ENCODE measurements at regions not wholly inside any gene's neighbourhood (a gene's known extent, or its start where the extent isn't known, plus 50 kb on each side); places are given as distances from the start of the nearest gene placed in this dataset.

- no peaks in the 10 kb centered on the region for H3K36me3 ChIP-seq
- no peaks in the 10 kb centered on the region for H3K4me1 ChIP-seq
- no peak overlapping the region for H3K27ac ChIP-seq
- DNase-seq (ENCODE audit: extremely low spot score in 2 of 2): no peak
- intact Hi-C loops (cut with DNase I): no loop called here
- H3K27me3 ChIP-seq: no peaks in the 10 kb centered on the region
- no peaks in the 10 kb centered on the region for H3K9me3 ChIP-seq
- TF ChIP-seq POLR2A (IDR thresholded peaks at IDR 0.05) (no peak), CTCF (IDR thresholded peaks at IDR 0.05) (no peak), POLR2AphosphoS5 (IDR thresholded peaks at IDR 0.05; ENCODE audit: insufficient read depth in 1 of 2, low read depth in 1 of 2) (no peak)
- no peak overlapping the region for H3K4me3 ChIP-seq
Measured at GRCh38 chr12:91396293-91396692, 213.7 kb upstream of the DCN start.

GRCh38 chr12:91395628-91396135 lies 213.1 kb upstream of the DCN start:
- Histone ChIP-seq H3K36me3 (no peaks in the 10 kb centered on the region), H3K9me3 (no peaks in the 10 kb centered on the region), H3K27me3 (no peaks in the 10 kb centered on the region), H3K4me1 (no peaks in the 10 kb centered on the region), H3K27ac (no peak overlapping the region), H3K4me3 (no peak overlapping the region)
- intact Hi-C loops (cut with DNase I): no loop called here
- no peak for DNase-seq (ENCODE audit: extremely low spot score in 2 of 2)
- no peak for TF ChIP-seq POLR2AphosphoS5 (IDR thresholded peaks at IDR 0.05; ENCODE audit: insufficient read depth in 1 of 2, low read depth in 1 of 2)
- TF ChIP-seq POLR2A (IDR thresholded peaks at IDR 0.05): no peak
- no peak for TF ChIP-seq CTCF (IDR thresholded peaks at IDR 0.05)

GRCh38 chr12:91394903-91395302 lies 212.3 kb upstream of the DCN start:
- no peak for TF ChIP-seq POLR2AphosphoS5 (IDR thresholded peaks at IDR 0.05; ENCODE audit: insufficient read depth in 1 of 2, low read depth in 1 of 2)
- TF ChIP-seq CTCF (IDR thresholded peaks at IDR 0.05): no peak
- TF ChIP-seq POLR2A (IDR thresholded peaks at IDR 0.05): no peak
- no peaks in the 10 kb centered on the region for H3K36me3 ChIP-seq
- H3K4me3 ChIP-seq: no peak overlapping the region
- no peaks in the 10 kb centered on the region for H3K4me1 ChIP-seq
- intact Hi-C loops (cut with DNase I): no loop called here
- DNase-seq (ENCODE audit: extremely low spot score in 2 of 2): no peak
- no peaks in the 10 kb centered on the region for H3K9me3 ChIP-seq
- no peak overlapping the region for H3K27ac ChIP-seq
- no peaks in the 10 kb centered on the region for H3K27me3 ChIP-seq

GRCh38 chr12:91388573-91388972 lies 206.0 kb upstream of the DCN start:
- H3K4me1 ChIP-seq: peaks cover 21% of the 10 kb centered on the region
- intact Hi-C loops (cut with DNase I): no loop called here
- DNase-seq (ENCODE audit: extremely low spot score in 2 of 2): no peak
- H3K9me3 ChIP-seq: no peaks in the 10 kb centered on the region
- no peak overlapping the region for H3K4me3 ChIP-seq
- TF ChIP-seq POLR2A (IDR thresholded peaks at IDR 0.05): no peak
- peak in 1 of 2 donors; percentile 77 for TF ChIP-seq POLR2AphosphoS5 (IDR thresholded peaks at IDR 0.05; ENCODE audit: insufficient read depth in 1 of 2, low read depth in 1 of 2)
- H3K27ac ChIP-seq: peak overlapping the region; percentile 75
- no peaks in the 10 kb centered on the region for H3K36me3 ChIP-seq
- no peaks in the 10 kb centered on the region for H3K27me3 ChIP-seq

- Histone ChIP-seq H3K27ac (peak overlapping the region; percentile 75), H3K36me3 (no peaks in the 10 kb centered on the region), H3K4me3 (no peak overlapping the region), H3K27me3 (no peaks in the 10 kb centered on the region), H3K4me1 (peaks cover 21% of the 10 kb centered on the region), H3K9me3 (no peaks in the 10 kb centered on the region)
- no peak for DNase-seq (ENCODE audit: extremely low spot score in 2 of 2)
- TF ChIP-seq CTCF (IDR thresholded peaks at IDR 0.05) (no peak), POLR2AphosphoS5 (IDR thresholded peaks at IDR 0.05; ENCODE audit: insufficient read depth in 1 of 2, low read depth in 1 of 2) (no peak)
- intact Hi-C loops (cut with DNase I): no loop called here
Measured at GRCh38 chr12:91387461-91388134, 205.0 kb upstream of the DCN start.
